LNCaP clone FGC (cell line): ENCODE measurements at regions not wholly inside any gene's neighbourhood (a gene's known extent, or its start where the extent isn't known, plus 50 kb on each side); places are given as distances from the start of the nearest gene placed in this dataset.

Experiments
- DNase-seq: peaks from one replicate; pipeline ENCODE4 v3.0.0-alpha.2; 2011; ENCODE audit warnings: low read depth
- H3K4me3 ChIP-seq: 2 replicates; pipeline ENCODE4 v1.5.1; 2011; ENCODE audit warnings: mild to moderate bottlenecking, low read depth, low read length, control low read depth
- CTCF ChIP-seq: IDR thresholded peaks from 2 replicates; pipeline ENCODE4 v1.5.1; 2012; ENCODE audit warnings: mild to moderate bottlenecking; ENCODE audit not compliant: control insufficient read depth, insufficient read depth; ENCODE audit errors: extremely low read depth

DNA sequence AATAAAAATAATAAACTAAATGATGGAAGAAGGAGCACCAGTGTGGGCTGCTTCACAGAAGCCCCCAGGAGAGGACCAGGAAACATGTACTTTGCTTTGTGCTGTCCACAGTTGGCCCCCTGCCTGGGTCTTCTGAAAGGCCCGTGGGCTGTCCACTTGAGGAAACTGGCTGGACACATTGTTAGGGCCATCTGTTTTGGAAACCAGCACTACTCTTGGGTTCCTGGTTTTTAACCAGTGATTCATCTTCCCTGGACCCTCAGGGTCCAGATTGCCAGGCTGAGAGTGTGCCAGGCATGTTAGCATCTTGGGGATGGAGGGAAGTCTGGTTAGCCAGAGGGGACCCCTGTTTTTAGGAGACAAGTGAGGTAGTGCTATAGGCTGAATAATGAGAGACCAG, 297.2 kb upstream of the C2CD4B start:
- DNase-seq: no peak
- no peak for TF ChIP-seq CTCF
- H3K4me3 ChIP-seq: no peak overlapping the region

DNA sequence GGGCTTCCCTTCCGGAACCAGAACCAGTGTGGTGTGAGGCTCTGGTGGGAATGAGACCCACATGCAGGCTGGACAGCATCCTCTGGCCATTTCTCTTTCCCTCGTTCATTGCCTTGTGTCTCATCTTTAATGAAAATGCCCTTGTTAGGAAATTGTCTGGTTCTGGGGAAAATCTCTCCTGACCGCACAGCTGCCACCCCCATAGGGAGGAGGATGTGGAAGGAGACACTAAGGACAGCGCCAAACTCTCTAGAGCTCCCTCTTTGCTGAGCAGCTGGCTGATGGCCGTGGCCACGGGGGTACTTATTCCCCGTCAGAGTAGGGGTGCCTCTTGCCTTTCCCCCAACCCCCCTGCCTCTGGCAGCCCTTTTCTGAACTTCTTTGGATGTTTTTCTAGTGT, 297.6 kb upstream of the C2CD4B start:
- TF ChIP-seq CTCF: no peak
- no peak for DNase-seq
- H3K4me3 ChIP-seq: no peak overlapping the region

GRCh38 chr15:62464705-62465104, 299.6 kb upstream of the C2CD4B start:
- H3K4me3 ChIP-seq: no peak overlapping the region
- TF ChIP-seq CTCF: no peak
- no peak for DNase-seq

- TF ChIP-seq CTCF: no peak
- DNase-seq: no peak
- no peak overlapping the region for H3K4me3 ChIP-seq
Measured at GRCh38 chr15:62465173-62465572, 300.1 kb upstream of the C2CD4B start.

GRCh38 chr15:62469478-62469873, 304.4 kb upstream of the C2CD4B start:
- no peak for DNase-seq
- no peak for TF ChIP-seq CTCF
- H3K4me3 ChIP-seq: no peak overlapping the region

DNA sequence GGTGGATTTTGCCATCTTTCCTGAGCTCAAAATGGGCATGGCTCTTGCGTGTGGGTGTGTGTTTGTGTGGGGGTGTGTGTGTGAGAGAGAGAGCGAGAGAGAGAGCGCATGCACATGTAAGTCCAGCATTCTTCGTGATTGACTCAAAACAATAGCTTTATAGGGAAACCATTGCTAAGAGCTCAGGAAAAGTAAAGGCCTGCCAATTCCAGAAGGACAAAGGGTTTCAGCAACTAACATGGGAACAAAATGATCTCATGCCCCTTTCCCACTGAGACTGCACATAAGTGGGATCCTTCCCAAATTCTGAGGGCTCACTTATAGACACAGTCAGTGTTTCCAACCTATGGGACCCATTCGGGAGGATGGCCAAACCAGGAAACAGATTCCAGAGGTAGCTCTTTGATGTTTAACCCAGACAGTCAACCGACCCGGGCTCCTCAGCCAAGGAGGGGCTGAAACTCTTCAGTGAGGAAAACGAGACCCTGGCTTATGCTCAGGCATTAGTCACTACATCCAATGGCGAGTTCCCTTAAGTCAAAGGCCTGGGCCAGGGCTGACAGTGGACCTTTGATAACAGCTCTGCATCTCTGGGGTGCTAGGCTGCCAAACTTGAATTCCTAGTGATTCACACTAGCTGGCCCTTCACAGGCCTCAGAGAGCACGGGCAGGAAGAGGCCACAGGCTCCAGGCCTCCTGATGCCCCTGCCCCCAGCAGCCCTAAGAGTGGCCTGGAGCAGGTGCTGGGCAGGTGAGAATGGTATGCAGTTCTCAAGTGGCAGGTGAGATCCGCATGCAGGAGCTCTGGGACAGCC, 305.0 kb upstream of the C2CD4B start:
- TF ChIP-seq CTCF: no peak
- no peak for DNase-seq
- no peak overlapping the region for H3K4me3 ChIP-seq
